GM18505 (cell line): ENCODE measurements at regions not wholly inside any gene's neighbourhood (a gene's known extent, or its start where the extent isn't known, plus 50 kb on each side); places are given as distances from the start of the nearest gene placed in this dataset.
A peak's percentile ranks its signal among the peaks of the same experiment; 100 is the strongest.
"Not testable (repeated sequence)": the region's sequence is repeated elsewhere in the genome, so short reads cannot be mapped to it uniquely, and the experiment has no call there.

Experiments
- ATAC-seq: cut with Tn5 transposase; IDR thresholded peaks from one replicate; pipeline ENCODE4 v1.9.1; 2021; ENCODE audit not compliant: unreplicated experiment
- POLR2A ChIP-seq: IDR thresholded peaks from 4 replicates; pipeline ENCODE4 v1.6.1; 2011; ENCODE audit warnings: borderline replicate concordance; ENCODE audit not compliant: insufficient read depth, insufficient read length; ENCODE audit errors: extremely low read depth

GRCh38 chr5:110846398-110847001 is 107.7 kb downstream of the SLC25A46 start:
- TF ChIP-seq POLR2A: no peak
- no peak for ATAC-seq

- no peak for TF ChIP-seq POLR2A
- no peak for ATAC-seq
Observed at GRCh38 chr5:110851357-110851756, 112.5 kb downstream of the SLC25A46 start.

- peak; percentile 98 for ATAC-seq
- TF ChIP-seq POLR2A: no peak
Observed at GRCh38 chr5:110852053-110852452, 113.2 kb downstream of the SLC25A46 start.

DNA sequence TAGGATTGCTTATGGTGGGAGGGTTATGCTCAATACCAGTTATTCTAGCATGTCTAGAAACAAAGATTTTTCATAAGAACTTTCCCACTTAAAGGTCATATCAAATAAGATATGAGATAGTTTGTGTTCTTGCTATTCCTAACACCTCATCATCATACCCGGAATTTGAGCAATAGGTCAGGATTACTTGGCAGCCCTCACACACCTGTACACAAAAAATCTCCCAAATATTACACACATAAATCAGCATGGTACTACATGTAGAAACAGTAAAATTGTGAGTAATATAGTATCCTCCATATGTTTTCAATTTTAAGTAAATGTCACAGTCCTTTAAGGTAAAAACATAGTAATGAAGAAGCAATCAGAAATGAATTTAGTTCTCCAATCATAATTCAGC is 113.7 kb downstream of the SLC25A46 start:
- TF ChIP-seq POLR2A: no peak
- no peak for ATAC-seq

- no peak for ATAC-seq
- no peak for TF ChIP-seq POLR2A
Observed at GRCh38 chr5:110853267-110853666, 114.5 kb downstream of the SLC25A46 start.

- no peak for ATAC-seq
Observed at GRCh38 chr5:110854200-110854599, 115.4 kb downstream of the SLC25A46 start.

DNA sequence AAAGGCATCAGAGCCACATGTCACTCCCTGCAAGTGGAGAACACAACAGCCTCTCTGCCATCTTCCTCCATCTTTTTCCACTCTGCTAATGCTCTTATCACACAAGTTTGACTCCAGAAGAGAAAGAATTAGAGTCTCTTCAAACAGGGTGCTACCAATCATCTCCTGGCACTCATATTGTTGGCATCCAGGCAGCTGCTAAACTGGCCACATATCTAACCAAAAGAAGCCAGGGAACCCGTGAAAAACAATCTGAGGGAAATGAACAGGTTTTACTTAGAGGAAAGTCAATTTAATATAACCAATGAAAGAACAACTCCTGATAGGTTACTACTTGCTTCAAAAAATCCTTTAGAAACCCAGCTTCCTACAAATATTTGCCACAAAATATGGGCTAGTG is 117.2 kb downstream of the SLC25A46 start:
- no peak for ATAC-seq
- TF ChIP-seq POLR2A: no peak

More at GRCh38 chr5:110854200-110854599, 115.4 kb downstream of the SLC25A46 start:
- TF ChIP-seq POLR2A: no peak

DNA sequence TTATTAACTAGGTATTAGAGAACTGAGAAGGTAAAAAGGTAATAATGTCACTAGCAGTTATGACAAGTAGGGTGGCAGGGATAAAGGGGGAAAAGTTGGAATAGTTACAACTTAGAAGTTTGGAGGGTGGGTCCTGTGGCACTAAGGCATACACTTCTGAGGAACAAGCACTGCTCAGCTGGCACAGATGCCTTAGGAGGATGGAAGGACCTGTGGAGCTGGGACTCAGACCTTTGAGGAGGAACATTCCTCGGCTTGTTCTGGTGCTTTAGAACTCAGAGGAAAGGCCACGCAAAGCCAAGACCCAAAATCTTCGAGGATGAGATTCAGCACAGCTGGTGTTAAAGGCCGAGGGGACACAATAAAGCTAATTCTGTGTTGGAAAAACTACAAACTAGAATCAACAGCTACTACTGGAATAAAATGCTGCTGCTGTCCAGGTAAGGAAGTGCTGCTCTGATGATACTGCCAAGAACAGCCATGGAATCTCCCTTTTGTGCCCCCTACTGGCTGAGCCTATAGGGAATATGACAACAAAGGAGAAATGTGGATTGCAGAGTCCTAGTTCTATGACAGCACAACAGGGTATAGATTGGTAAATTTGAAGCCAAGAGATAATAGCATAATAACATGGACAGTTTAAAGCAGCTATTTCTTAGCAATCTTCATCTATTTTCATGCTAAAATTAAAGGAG is 126.7 kb downstream of the SLC25A46 start:
- no peak for TF ChIP-seq POLR2A
- ATAC-seq: peak; percentile 86

DNA sequence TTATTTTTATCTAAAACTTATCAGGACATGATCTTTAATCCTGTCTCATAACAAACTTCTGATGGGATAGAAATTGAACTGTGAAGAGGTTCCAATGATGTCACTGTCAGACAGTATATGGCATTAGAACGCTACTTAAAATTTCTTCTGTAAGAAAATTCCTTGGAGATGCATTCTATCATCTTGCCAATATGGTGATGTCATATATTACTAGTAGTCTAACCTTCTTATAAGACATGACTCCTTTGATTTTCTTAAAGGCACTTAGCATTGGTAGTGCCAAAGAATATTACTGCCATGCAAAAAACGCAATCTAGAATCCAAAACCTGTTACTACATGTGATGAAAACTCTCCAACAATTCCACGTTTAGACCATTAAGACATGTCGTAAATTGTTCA is 131.1 kb downstream of the SLC25A46 start:
- TF ChIP-seq POLR2A: no peak
- ATAC-seq: no peak

GRCh38 chr5:110872200-110872599 is 133.4 kb downstream of the SLC25A46 start:
- no peak for ATAC-seq
- TF ChIP-seq POLR2A: no peak

GRCh38 chr5:110872963-110873362 is 134.2 kb downstream of the SLC25A46 start:
- TF ChIP-seq POLR2A: no peak
- no peak for ATAC-seq

DNA sequence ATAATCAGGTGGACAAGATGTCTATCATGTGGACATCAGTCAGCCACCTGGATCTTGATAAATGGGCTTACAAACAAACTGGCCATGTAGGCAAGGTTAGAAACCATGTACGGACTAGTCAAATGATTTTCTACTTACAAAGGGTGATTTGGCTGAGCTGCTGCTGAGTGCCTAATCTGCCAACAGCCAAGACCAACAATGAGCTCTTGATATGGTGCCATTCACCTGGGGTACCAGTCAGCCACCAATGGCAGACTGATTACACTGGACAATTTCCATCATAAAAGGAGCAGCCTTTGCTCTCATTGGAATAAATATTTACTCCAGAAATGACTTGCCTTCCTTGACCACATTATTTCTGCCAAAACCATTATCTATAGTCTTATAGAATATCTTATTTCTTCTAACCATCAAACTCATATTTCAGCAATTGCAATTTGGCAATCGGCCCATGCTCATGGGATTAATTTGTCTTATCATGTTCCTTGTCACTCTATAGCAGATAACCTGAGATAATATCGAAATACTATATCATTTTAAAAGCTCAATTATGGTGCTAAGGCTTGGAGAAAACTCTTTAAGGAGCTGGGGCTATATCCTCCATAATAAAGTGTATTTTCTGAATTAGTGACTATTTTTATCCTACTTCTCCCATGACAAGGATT is 135.1 kb downstream of the SLC25A46 start:
- no peak for TF ChIP-seq POLR2A
- no peak for ATAC-seq

DNA sequence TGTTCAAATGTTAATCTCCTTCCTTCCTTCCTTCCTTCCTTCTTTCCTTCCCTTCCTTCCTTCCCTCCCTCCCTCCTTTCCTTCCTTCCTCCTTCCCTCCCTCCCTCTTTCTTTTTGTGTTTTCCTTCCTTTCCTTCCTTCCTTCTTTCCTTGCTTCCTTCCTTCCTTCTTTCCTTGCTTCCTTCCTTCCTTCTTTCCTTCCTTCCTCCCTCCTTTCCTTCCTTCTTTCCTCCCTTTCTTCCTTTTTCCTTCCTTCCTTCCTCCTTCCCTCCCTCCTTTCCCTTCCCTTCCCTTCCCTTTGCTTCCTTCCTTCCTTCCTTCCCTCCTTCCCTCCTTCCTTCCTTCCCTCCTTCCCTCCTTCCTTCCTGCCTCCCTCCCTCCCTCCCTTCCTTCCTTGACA is 136.3 kb downstream of the SLC25A46 start:
- not testable (repeated sequence) for ATAC-seq

DNA sequence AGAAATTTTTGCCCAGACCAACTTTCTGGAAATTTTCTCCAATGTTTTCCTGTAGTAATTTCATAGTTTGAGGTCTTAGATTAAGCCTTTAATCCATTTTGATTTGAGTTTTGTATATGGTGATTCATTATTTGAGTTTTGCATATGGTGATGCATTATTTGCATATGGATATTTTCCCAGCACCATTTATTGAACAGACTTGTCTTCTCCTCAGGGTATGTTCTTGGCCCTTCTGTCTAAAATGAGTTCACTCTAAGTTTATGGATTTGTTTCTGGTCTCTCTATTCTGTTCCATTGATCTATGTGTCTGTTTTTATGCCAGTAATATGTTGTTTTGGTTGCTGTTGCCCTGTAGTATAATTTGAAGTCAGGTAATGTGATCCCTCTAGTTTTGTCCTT is 139.3 kb downstream of the SLC25A46 start:
- TF ChIP-seq POLR2A: no peak
- ATAC-seq: no peak
